K562 (cell line): ENCODE measurements at regions not wholly inside any gene's neighbourhood (a gene's known extent, or its start where the extent isn't known, plus 50 kb on each side); places are given as distances from the start of the nearest gene placed in this dataset.

Source experiments
- ATAC-seq: fragments of 200-7000 bp; cut with Tn5 transposase; 3 replicates; pipeline ENCODE4 v1.9.1; 2020; ENCODE audit warnings: moderate library complexity
- BruUV-seq: library from RNA; stranded (reverse); fragments of 400-500 nt; replicated peaks from 2 replicates; lab custom pipeline; 2021; lab: Mats Ljungman, UMichigan
- CTCF ChIA-PET: fragments of 300-600 bp; formaldehyde crosslinking; extraction: SDS; loops from one replicate; lab custom pipeline; 2021; ENCODE audit warnings: low intra/inter-chr PET ratio; lab: Yijun Ruan, JAX
- POLR2A ChIA-PET: fragments of 300-600, 350-650 bp; sonication (Branson Sonifier 250); formaldehyde crosslinking; extraction: SDS; loops from one replicate; lab custom pipeline; 2021; ENCODE audit warnings: antibody characterized with exemption, inconsistent platforms; lab: Yijun Ruan, JAX
- DNase-seq, 4 experiments: peaks; one replicate each; pipeline versions ENCODE4 v3.0.0 to v3.0.0-alpha.2; 2011 to 2018; ENCODE audit warnings: low spot score in 3 of 4, mixed read lengths in 3 of 4; ENCODE audit errors: extremely low read depth in 1 of 4
- FAIRE-seq: peaks from 2 replicates; lab custom pipeline; 2011; peaks lifted over from hg19 to GRCh38; lab: Jason Lieb, UNC
- H2AFZ ChIP-seq: 2 replicates; pipeline ENCODE4 v1.6.0; 2011; ENCODE audit warnings: low read depth, low read length, control low read depth, inconsistent platforms
- H3K27ac ChIP-seq: fragments of 200-600 bp; 3 replicates; pipeline ENCODE4 v1.8.0; 2011; ENCODE audit warnings: low read depth, mild to moderate bottlenecking, control low read depth, inconsistent platforms, low read length, moderate library complexity, mixed read lengths; ENCODE audit errors: extremely low read depth
- H3K27me3 ChIP-seq, 2 experiments: fragments of 300-600 bp in 1 of 2; 2 replicates in 1 of 2; 3 replicates in 1 of 2; pipeline versions ENCODE4 v1.6.0 to v1.8.0; 2011; ENCODE audit warnings: inconsistent platforms in 2 of 2, low read length in 2 of 2, mild to moderate bottlenecking in 1 of 2, mixed read lengths in 1 of 2, moderate library complexity in 1 of 2; ENCODE audit not compliant: control insufficient read depth in 2 of 2, insufficient read depth in 2 of 2
- H3K36me3 ChIP-seq: fragments of 300-600 bp; 3 replicates; pipeline ENCODE4 v1.8.0; 2011; ENCODE audit warnings: mild to moderate bottlenecking, low read length, inconsistent platforms; ENCODE audit not compliant: control insufficient read depth, insufficient read depth
- H3K4me1 ChIP-seq, 2 experiments: fragments of 200-600 bp in 1 of 2; replicated peaks in 1 of 2; 2 replicates in 1 of 2; 3 replicates in 1 of 2; pipeline versions ENCODE4 v1.5.1 to v1.8.0; 2011; ENCODE audit warnings: inconsistent platforms in 2 of 2, low read length in 2 of 2, mild to moderate bottlenecking in 1 of 2, mixed read lengths in 1 of 2, moderate library complexity in 1 of 2; ENCODE audit not compliant: control insufficient read depth in 2 of 2, insufficient read depth in 2 of 2
- H3K4me2 ChIP-seq: 2 replicates; pipeline ENCODE4 v1.6.1; 2011; ENCODE audit warnings: low read length, control low read depth, inconsistent platforms, mixed read lengths; ENCODE audit not compliant: insufficient read depth
- H3K4me3 ChIP-seq: fragments of 200-600 bp; sonication (generic), shearing (Covaris generic); 2 replicates; pipeline ENCODE4 v1.5.1; 2016; ENCODE audit warnings: control low read depth, inconsistent platforms
- H3K79me2 ChIP-seq: fragments of 200-600 bp; 3 replicates; pipeline ENCODE4 v1.8.0; 2011; ENCODE audit warnings: low read length, inconsistent platforms; ENCODE audit not compliant: control insufficient read depth, insufficient read depth
- H3K9ac ChIP-seq, 2 experiments: 2 replicates each; pipeline versions ENCODE4 v1.6.0 to v1.6.1; 2011; ENCODE audit warnings: low read depth in 2 of 2, low read length in 2 of 2, control low read depth in 1 of 2, inconsistent platforms in 1 of 2, mild to moderate bottlenecking in 1 of 2, mixed read lengths in 1 of 2; ENCODE audit not compliant: insufficient read depth in 1 of 2
- H3K9me1 ChIP-seq: one replicate; pipeline ENCODE4 v1.6.0; 2011; ENCODE audit warnings: inconsistent platforms, mild to moderate bottlenecking, low read length, moderate library complexity; ENCODE audit not compliant: control insufficient read depth, insufficient read depth
- H3K9me3 ChIP-seq: replicated peaks from 2 replicates; pipeline ENCODE4 v1.5.1; 2011; ENCODE audit warnings: low read depth, low read length, inconsistent platforms; ENCODE audit not compliant: control insufficient read depth, insufficient read depth
- H4K20me1 ChIP-seq: replicated peaks from 2 replicates; pipeline ENCODE4 v1.6.1; 2011; ENCODE audit warnings: low read length, inconsistent platforms, mixed read lengths; ENCODE audit not compliant: control insufficient read depth, insufficient read depth
- ASH1L ChIP-seq: fragments of 450-650 bp; IDR thresholded peaks from 2 replicates; pipeline ENCODE4 v1.6.1; 2018; ENCODE audit warnings: borderline replicate concordance, mild to moderate bottlenecking, low read depth; ENCODE audit not compliant: partially characterized antibody
- HMGN3 ChIP-seq: IDR thresholded peaks from 2 replicates; pipeline ENCODE4 v1.6.1; 2011; ENCODE audit warnings: borderline replicate concordance, low read depth, mild to moderate bottlenecking, mixed read lengths, low read length; ENCODE audit not compliant: insufficient read length; ENCODE audit errors: extremely low read depth
- LEF1 ChIP-seq: fragments of 450-650 bp; IDR thresholded peaks from 2 replicates; pipeline ENCODE4 v1.6.1; 2016; ENCODE audit warnings: mild to moderate bottlenecking
- PRMT5 ChIP-seq: sonication (generic); formaldehyde crosslinking; IDR thresholded peaks from 2 replicates; pipeline ENCODE4 v1.5.0; 2020; ENCODE audit warnings: missing genetic modification reagents
- RBM15 ChIP-seq: fragments of 200-400 bp; formaldehyde crosslinking; IDR thresholded peaks from 2 replicates; pipeline ENCODE4 v1.6.1; 2018; ENCODE audit warnings: mild to moderate bottlenecking, low read length, moderate library complexity; ENCODE audit not compliant: insufficient read depth
- SAFB ChIP-seq: fragments of 200-400 bp; formaldehyde crosslinking; IDR thresholded peaks from 2 replicates; pipeline ENCODE4 v1.6.1; 2017; ENCODE audit warnings: low read depth, low read length, borderline replicate concordance
- SRSF1 ChIP-seq: fragments of 200-400 bp; formaldehyde crosslinking; IDR thresholded peaks from 2 replicates; pipeline ENCODE4 v1.6.1; 2017; ENCODE audit warnings: mild to moderate bottlenecking, low read depth, low read length, moderate library complexity
- ZNF324 ChIP-seq: fragments of 250-450 bp; sonication (Bioruptor Pico); IDR thresholded peaks from 2 replicates; pipeline ENCODE4 v1.4.0; 2020; ENCODE audit warnings: mild to moderate bottlenecking
- WGBS: fragments of 100-300 bp; shearing (Covaris generic); methylation state at CpG from one replicate; pipeline ENCODE4 v1.1.6; 2016; ENCODE audit warnings: low coverage, mixed read lengths; ENCODE audit not compliant: insufficient coverage; ENCODE audit errors: missing lambda C conversion rate; 5-methylcytosine and 5-hydroxymethylcytosine counted together
- in situ Hi-C: fragments of 300-500 bp; cut with MboI; formaldehyde crosslinking; loops from 4 replicates; pipeline ENCODE4 v1.15.0; 2018; ENCODE audit warnings: inconsistent platforms, mixed read lengths
- intact Hi-C: fragments of 100-400 bp; cut with micrococcal nuclease; formaldehyde crosslinking; loops from 2 replicates; pipeline ENCODE4 v1.14.2; 2022

DNA sequence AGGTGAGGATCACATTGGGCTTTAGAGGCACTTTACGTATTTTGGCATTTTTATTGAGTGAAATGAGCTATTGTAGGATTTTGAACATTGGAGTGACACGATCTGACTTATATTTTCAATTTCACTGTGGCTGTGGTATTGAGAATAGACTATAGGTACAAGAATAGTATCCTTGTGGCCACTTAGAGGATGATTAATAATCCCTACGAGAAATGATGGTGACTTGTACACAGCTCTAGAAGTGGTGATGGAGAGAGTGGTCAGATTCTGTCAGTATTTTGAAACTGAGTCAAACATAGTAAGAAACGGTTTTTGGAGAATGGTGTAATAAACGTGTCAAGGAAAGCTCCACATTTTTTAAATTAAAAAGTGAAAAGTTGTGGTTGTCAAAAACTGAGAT, 494.7 kb downstream of the EPHA5 start (continued):
- no peak for TF ChIP-seq RBM15
- no peak for TF ChIP-seq SAFB
- no peak for TF ChIP-seq SRSF1
- TF ChIP-seq HMGN3, result no peak
- TF ChIP-seq LEF1, result no peak
- no peak for TF ChIP-seq ZNF324 (CRISPR knock-in tag)
- no peak for TF ChIP-seq PRMT5 (CRISPR knock-in tag)

DNA sequence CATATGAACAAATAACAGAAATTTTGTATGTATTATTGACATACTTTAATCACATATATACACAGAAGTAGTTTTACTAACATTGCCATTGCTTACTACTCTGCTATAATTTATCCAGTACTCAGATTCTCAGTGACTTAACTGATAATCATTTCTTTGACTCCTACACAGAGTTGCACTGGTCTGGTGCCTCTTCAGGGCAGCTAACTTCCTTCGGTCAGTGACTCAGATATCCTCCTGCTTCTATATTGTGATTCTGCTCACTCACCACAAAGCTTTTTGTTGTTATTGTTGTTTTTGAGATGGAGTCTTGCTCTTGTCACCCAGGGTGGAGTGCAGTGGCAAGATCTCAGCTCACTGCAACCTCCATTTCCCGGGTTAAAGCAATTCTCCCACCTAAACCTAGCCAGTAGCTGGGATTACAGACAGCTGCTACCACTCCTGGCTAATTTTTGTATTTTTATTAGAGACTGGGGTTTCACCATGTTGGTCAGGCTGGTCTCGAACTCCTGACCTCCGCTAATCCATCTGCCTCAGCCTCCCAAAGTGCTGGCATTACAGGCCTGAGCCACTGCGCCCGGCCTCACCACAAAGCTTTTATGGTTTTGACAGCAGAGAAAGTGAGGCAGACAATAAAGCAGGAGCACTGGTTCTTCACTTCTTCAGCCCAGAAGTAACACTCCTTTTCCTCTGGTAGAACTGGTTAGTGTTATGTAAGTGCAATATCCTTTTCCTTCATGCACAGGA, 499.3 kb downstream of the EPHA5 start:
- no peak for ATAC-seq
- no peak for DNase-seq
- no peaks in the 10 kb centered on the region for H3K9me1 ChIP-seq
- no peaks in the 10 kb centered on the region for H3K4me1 ChIP-seq
- no peaks in the 10 kb centered on the region for H3K79me2 ChIP-seq
- no peak overlapping the region for H3K27ac ChIP-seq
- POLR2A ChIA-PET, result no interaction called here
- no peak overlapping the region for H3K4me3 ChIP-seq
- H3K9ac ChIP-seq, result no peak overlapping the region
- no peak overlapping the region for H2AFZ ChIP-seq
- no peaks in the 10 kb centered on the region for H3K9me3 ChIP-seq
- no peak for TF ChIP-seq ASH1L
- no peak overlapping the region for H3K4me2 ChIP-seq
- H3K27me3 ChIP-seq, result no peaks in the 10 kb centered on the region
- no peaks in the 10 kb centered on the region for H4K20me1 ChIP-seq
- CTCF ChIA-PET, result no interaction called here
- no peak for FAIRE-seq
- 0% methylated on average over 6 of the region's 6 CpGs for WGBS
- in situ Hi-C loops, result no loop called here
- no peaks in the 10 kb centered on the region for H3K36me3 ChIP-seq
- intact Hi-C loops, result no loop called here
- no TSS peak for BruUV-seq
